AG10803 (cell line): ENCODE measurements at regions not wholly inside any gene's neighbourhood (a gene's known extent, or its start where the extent isn't known, plus 50 kb on each side); places are given as distances from the start of the nearest gene placed in this dataset.

Experiments used
- DNase-seq: peaks from one replicate; pipeline ENCODE4 v3.0.0; 2010; ENCODE audit warnings: low read depth
- H3K4me3 ChIP-seq: 2 replicates; pipeline ENCODE4 v1.5.1; 2011; ENCODE audit warnings: mild to moderate bottlenecking, low read length, control low read depth
- CTCF ChIP-seq: conservative IDR thresholded peaks from 2 replicates; pipeline ENCODE4 v1.5.1; 2011; ENCODE audit warnings: mild to moderate bottlenecking, low read length, control low read depth, inconsistent platforms

DNA sequence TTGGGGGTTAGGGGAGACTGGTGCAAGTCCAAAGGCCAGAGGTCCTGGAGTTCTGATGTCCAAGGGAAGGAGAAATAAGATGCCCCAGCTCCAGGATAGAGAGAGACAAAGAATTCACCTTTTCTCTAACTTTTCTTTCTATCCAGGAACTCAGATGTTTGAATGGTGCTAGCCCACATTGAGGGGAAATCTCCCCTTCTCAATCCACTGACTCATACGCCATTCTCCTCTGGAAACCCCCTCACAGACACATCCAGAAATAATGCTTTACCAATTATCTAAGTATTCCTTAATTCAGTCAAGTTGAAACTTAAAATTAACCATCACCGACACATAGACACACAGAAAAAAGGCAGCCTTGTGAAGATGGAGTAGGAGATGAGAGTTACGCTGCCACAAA, 1085.2 kb downstream of the NSUN3 start:
- DNase-seq: no peak
- H3K4me3 ChIP-seq: no peak overlapping the region
- no peak for TF ChIP-seq CTCF

DNA sequence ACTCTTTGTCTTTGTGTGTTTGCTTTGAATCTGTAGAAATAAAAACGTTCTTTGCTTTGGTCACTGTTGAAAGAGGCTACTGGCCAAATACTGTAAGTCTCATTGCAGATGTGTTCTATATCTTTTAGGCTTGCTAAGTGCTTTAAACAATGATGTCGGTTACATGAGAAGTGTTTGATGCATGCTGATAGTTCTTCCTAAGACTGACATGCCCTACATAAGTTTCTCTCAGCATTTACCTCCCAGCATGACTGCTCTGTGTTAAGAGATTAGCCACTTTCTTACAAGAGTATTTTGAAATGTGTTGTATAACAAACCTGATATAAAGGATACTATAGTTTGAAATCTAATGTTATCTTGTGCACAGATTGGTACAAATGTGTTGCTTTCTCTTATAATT, 1088.7 kb downstream of the NSUN3 start:
- no peak for TF ChIP-seq CTCF
- H3K4me3 ChIP-seq: no peak overlapping the region
- no peak for DNase-seq

- H3K4me3 ChIP-seq: no peak overlapping the region
These were observed 1091.9 kb downstream of the NSUN3 start for GRCh38 chr3:95154766-95155165.

GRCh38 chr3:95162794-95163193, 1099.9 kb downstream of the NSUN3 start:
- DNase-seq: no peak
- no peak for TF ChIP-seq CTCF
- H3K4me3 ChIP-seq: no peak overlapping the region

More at GRCh38 chr3:95154766-95155165, 1091.9 kb downstream of the NSUN3 start:
- no peak for TF ChIP-seq CTCF
- no peak for DNase-seq

DNA sequence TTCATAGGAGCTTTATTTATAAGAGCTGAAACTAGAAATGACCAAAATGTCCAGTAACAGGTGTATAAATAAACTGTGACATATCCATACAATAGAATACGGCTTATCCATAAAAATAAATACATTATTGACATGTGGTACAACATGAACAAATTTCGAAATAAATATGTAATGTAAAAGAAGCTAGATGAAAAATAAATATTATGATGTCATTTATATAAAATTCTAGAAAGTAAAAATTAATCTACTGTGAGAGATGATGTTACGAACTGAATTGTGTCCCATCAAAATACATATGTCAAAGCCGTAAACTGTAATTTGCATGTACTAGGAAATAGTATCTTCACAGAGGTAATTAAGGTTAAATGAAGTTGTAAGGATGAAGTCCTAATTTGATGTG, 1104.9 kb downstream of the NSUN3 start:
- TF ChIP-seq CTCF: no peak
- no peak for DNase-seq
- no peak overlapping the region for H3K4me3 ChIP-seq

DNA sequence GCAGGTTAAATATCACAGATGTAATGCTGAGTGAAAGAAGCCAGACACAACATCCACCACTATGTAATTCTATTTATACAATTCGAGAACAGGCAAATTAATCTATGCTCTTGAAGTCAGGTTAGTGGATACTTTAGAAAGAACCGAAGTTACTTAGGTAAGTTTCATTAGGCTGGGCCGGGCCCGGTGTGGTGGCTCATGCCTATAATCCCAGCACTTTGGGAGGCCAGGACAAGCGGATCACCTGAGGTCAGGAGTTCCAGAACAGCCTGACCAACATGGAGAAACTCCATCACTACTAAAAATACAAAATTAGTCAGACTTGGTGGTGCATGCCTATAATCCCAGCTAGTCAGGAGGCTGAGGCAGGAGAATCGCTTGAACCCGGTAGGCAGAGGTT, 1105.7 kb downstream of the NSUN3 start:
- no peak for TF ChIP-seq CTCF
- no peak for DNase-seq
- no peak overlapping the region for H3K4me3 ChIP-seq

- TF ChIP-seq CTCF: no peak
- DNase-seq: no peak
- no peak overlapping the region for H3K4me3 ChIP-seq
These were observed 1109.5 kb downstream of the NSUN3 start for GRCh38 chr3:95172164-95172943.
